Ishikawa (cell line): ENCODE measurements at regions not wholly inside any gene's neighbourhood (a gene's known extent, or its start where the extent isn't known, plus 50 kb on each side); places are given as distances from the start of the nearest gene placed in this dataset.

Source experiments
- CEBPB ChIP-seq: IDR thresholded peaks from 2 replicates; pipeline ENCODE4 v1.6.1; 2012
- CREB1 ChIP-seq: IDR thresholded peaks from 2 replicates; pipeline ENCODE4 v1.6.1; 2012; ENCODE audit warnings: low read depth
- EGR1 ChIP-seq: IDR thresholded peaks from 2 replicates; pipeline ENCODE4 v1.6.1; 2012
- EP300 ChIP-seq: IDR thresholded peaks from 2 replicates; pipeline ENCODE4 v1.6.1; 2012; ENCODE audit warnings: borderline replicate concordance
- FOXM1 ChIP-seq: IDR thresholded peaks from 2 replicates; pipeline ENCODE4 v1.6.1; 2012; ENCODE audit warnings: low read depth, borderline replicate concordance
- MAX ChIP-seq: IDR thresholded peaks from 2 replicates; pipeline ENCODE4 v1.6.1; 2012
- RAD21 ChIP-seq: IDR thresholded peaks from 2 replicates; pipeline ENCODE4 v1.6.1; 2012; ENCODE audit warnings: low read depth
- REST ChIP-seq: IDR thresholded peaks from 2 replicates; pipeline ENCODE4 v1.6.1; 2012; ENCODE audit warnings: low read depth, mild to moderate bottlenecking
- TAF1 ChIP-seq: IDR thresholded peaks from 2 replicates; pipeline ENCODE4 v1.6.1; 2012; ENCODE audit warnings: low read depth, mild to moderate bottlenecking
- TCF12 ChIP-seq: IDR thresholded peaks from 2 replicates; pipeline ENCODE4 v1.6.1; 2012; ENCODE audit warnings: low read depth
- USF1 ChIP-seq: IDR thresholded peaks from 2 replicates; pipeline ENCODE4 v1.6.1; 2012
- YY1 ChIP-seq: IDR thresholded peaks from 2 replicates; pipeline ENCODE4 v1.6.1; 2012; ENCODE audit warnings: low read depth
- ZBTB7A ChIP-seq: IDR thresholded peaks from 2 replicates; pipeline ENCODE4 v1.6.1; 2012; ENCODE audit warnings: low read depth

GRCh38 chr1:94739521-94740061 is 80.6 kb upstream of the SLC44A3 start:
- no peak for TF ChIP-seq TCF12
- no peak for TF ChIP-seq CEBPB
- TF ChIP-seq EP300 = no peak
- no peak for TF ChIP-seq RAD21
- no peak for TF ChIP-seq USF1
- TF ChIP-seq CREB1 = no peak
- TF ChIP-seq MAX = no peak
- no peak for TF ChIP-seq EGR1
- no peak for TF ChIP-seq FOXM1
- no peak for TF ChIP-seq YY1
- TF ChIP-seq TAF1 = no peak
- no peak for TF ChIP-seq REST
- no peak for TF ChIP-seq ZBTB7A
